ENCODE measurements at regions not wholly inside any gene's neighbourhood (a gene's known extent, or its start where the extent isn't known, plus 50 kb on each side); places are given as distances from the start of the nearest gene placed in this dataset.
"Not testable (repeated sequence)": the region's sequence is repeated elsewhere in the genome, so short reads cannot be mapped to it uniquely, and the experiment has no call there.

- H3K27me3 Mint-ChIP-seq = no peaks in the 10 kb centered on the region
- no peak for ATAC-seq (ENCODE audit: low read depth in 2 of 2)
- no peaks in the 10 kb centered on the region for H3K4me1 Mint-ChIP-seq
- no peak for DNase-seq
- no peak overlapping the region for H3K27ac Mint-ChIP-seq
- H3K9me3 Mint-ChIP-seq = peaks cover 0 to 20% (median 11%) of the 10 kb centered on the region in 7 donors
- no peaks in the 10 kb centered on the region for H3K36me3 Mint-ChIP-seq
- no peak overlapping the region for H3K4me3 Mint-ChIP-seq
Measured at GRCh38 chr4:164579270-164579942, 174.5 kb upstream of the SMIM31 start.

- Mint-ChIP-seq H3K27me3 (no peaks in the 10 kb centered on the region), H3K36me3 (no peaks in the 10 kb centered on the region), H3K4me1 (no peaks in the 10 kb centered on the region), H3K9me3 (peaks cover 0 to 7% (median 0%) of the 10 kb centered on the region in 7 donors), H3K27ac (no peak overlapping the region), H3K4me3 (no peak overlapping the region)
- DNase-seq (no peak), ATAC-seq (ENCODE audit: low read depth in 2 of 2) (no peak)
Measured at GRCh38 chr4:164591666-164592065, 162.3 kb upstream of the SMIM31 start.

GRCh38 chr4:164595751-164596150, 158.2 kb upstream of the SMIM31 start:
- H3K4me3 Mint-ChIP-seq = no peak overlapping the region
- H3K4me1 Mint-ChIP-seq = no peaks in the 10 kb centered on the region
- no peak for ATAC-seq (ENCODE audit: low read depth in 2 of 2)
- DNase-seq = no peak
- no peaks in the 10 kb centered on the region for H3K27me3 Mint-ChIP-seq
- peaks cover 0 to 7% (median 0%) of the 10 kb centered on the region in 7 donors for H3K9me3 Mint-ChIP-seq
- no peaks in the 10 kb centered on the region for H3K36me3 Mint-ChIP-seq
- no peak overlapping the region for H3K27ac Mint-ChIP-seq

- ATAC-seq (ENCODE audit: low read depth in 2 of 2) (no peak), DNase-seq (no peak)
- Mint-ChIP-seq H3K4me3 (no peak overlapping the region), H3K9me3 (peaks cover 0 to 8% (median 2%) of the 10 kb centered on the region in 7 donors), H3K4me1 (no peaks in the 10 kb centered on the region), H3K27me3 (no peaks in the 10 kb centered on the region), H3K27ac (no peak overlapping the region), H3K36me3 (no peaks in the 10 kb centered on the region)
Measured at GRCh38 chr4:164596318-164596878, 157.5 kb upstream of the SMIM31 start.

GRCh38 chr4:164596927-164597326, 157.0 kb upstream of the SMIM31 start:
- H3K36me3 Mint-ChIP-seq = no peaks in the 10 kb centered on the region
- H3K9me3 Mint-ChIP-seq = peaks cover 0 to 13% (median 7%) of the 10 kb centered on the region in 7 donors
- ATAC-seq (ENCODE audit: low read depth in 2 of 2) = no peak
- H3K4me3 Mint-ChIP-seq = no peak overlapping the region
- no peak overlapping the region for H3K27ac Mint-ChIP-seq
- H3K4me1 Mint-ChIP-seq = no peaks in the 10 kb centered on the region
- H3K27me3 Mint-ChIP-seq = no peaks in the 10 kb centered on the region
- DNase-seq = no peak

GRCh38 chr4:164601653-164602052, 152.3 kb upstream of the SMIM31 start:
- H3K27ac Mint-ChIP-seq = no peak overlapping the region

GRCh38 chr4:164605791-164606190, 148.1 kb upstream of the SMIM31 start:
- not testable (repeated sequence) for H3K27ac Mint-ChIP-seq; H3K36me3 Mint-ChIP-seq; H3K27me3 Mint-ChIP-seq; DNase-seq; H3K4me3 Mint-ChIP-seq; ATAC-seq (ENCODE audit: low read depth in 2 of 2); H3K4me1 Mint-ChIP-seq
- H3K9me3 Mint-ChIP-seq = peaks cover 4 to 25% (median 8%) of the 10 kb centered on the region in 7 donors

More at GRCh38 chr4:164601653-164602052, 152.3 kb upstream of the SMIM31 start:
- DNase-seq (no peak), ATAC-seq (ENCODE audit: low read depth in 2 of 2) (no peak)
- H3K9me3 Mint-ChIP-seq = peaks cover 0 to 19% (median 9%) of the 10 kb centered on the region in 7 donors
- H3K4me1 Mint-ChIP-seq = no peaks in the 10 kb centered on the region
- no peaks in the 10 kb centered on the region for H3K36me3 Mint-ChIP-seq
- no peaks in the 10 kb centered on the region for H3K27me3 Mint-ChIP-seq
- H3K4me3 Mint-ChIP-seq = no peak overlapping the region

GRCh38 chr4:164606478-164606877, 147.5 kb upstream of the SMIM31 start:
- Mint-ChIP-seq H3K36me3 (no peaks in the 10 kb centered on the region), H3K9me3 (peaks cover 2 to 24% (median 8%) of the 10 kb centered on the region in 7 donors), H3K4me3 (no peak overlapping the region), H3K27me3 (no peaks in the 10 kb centered on the region), H3K27ac (no peak overlapping the region), H3K4me1 (no peaks in the 10 kb centered on the region)
- DNase-seq (no peak), ATAC-seq (ENCODE audit: low read depth in 2 of 2) (no peak)

- Mint-ChIP-seq H3K36me3 (no peaks in the 10 kb centered on the region), H3K4me3 (no peak overlapping the region), H3K9me3 (peaks cover 0 to 6% (median 2%) of the 10 kb centered on the region in 7 donors), H3K4me1 (no peaks in the 10 kb centered on the region), H3K27ac (no peak overlapping the region), H3K27me3 (no peaks in the 10 kb centered on the region)
- ATAC-seq (ENCODE audit: low read depth in 2 of 2) (no peak), DNase-seq (no peak)
Measured at GRCh38 chr4:164613256-164613655, 140.7 kb upstream of the SMIM31 start.

- Mint-ChIP-seq H3K27ac (no peak overlapping the region), H3K4me3 (no peak overlapping the region), H3K27me3 (no peaks in the 10 kb centered on the region), H3K36me3 (no peaks in the 10 kb centered on the region), H3K9me3 (peaks cover 0 to 6% (median 2%) of the 10 kb centered on the region in 7 donors), H3K4me1 (no peaks in the 10 kb centered on the region)
- no peak for ATAC-seq (ENCODE audit: low read depth in 2 of 2)
- no peak for DNase-seq
Measured at GRCh38 chr4:164613792-164614191, 140.1 kb upstream of the SMIM31 start.

- no peak overlapping the region for H3K4me3 Mint-ChIP-seq
- H3K36me3 Mint-ChIP-seq = no peaks in the 10 kb centered on the region
- no peaks in the 10 kb centered on the region for H3K4me1 Mint-ChIP-seq
- H3K27ac Mint-ChIP-seq = no peak overlapping the region
- ATAC-seq (ENCODE audit: low read depth in 2 of 2) (no peak), DNase-seq (no peak)
- peaks cover 0 to 6% (median 2%) of the 10 kb centered on the region in 7 donors for H3K9me3 Mint-ChIP-seq
- no peaks in the 10 kb centered on the region for H3K27me3 Mint-ChIP-seq
Measured at GRCh38 chr4:164614329-164614728, 139.6 kb upstream of the SMIM31 start.

- ATAC-seq (ENCODE audit: low read depth in 2 of 2) = no peak
- Mint-ChIP-seq H3K9me3 (peaks cover 0 to 6% (median 2%) of the 10 kb centered on the region in 7 donors), H3K27ac (no peak overlapping the region), H3K4me3 (no peak overlapping the region), H3K27me3 (no peaks in the 10 kb centered on the region), H3K36me3 (no peaks in the 10 kb centered on the region), H3K4me1 (no peaks in the 10 kb centered on the region)
- no peak for DNase-seq
Measured at GRCh38 chr4:164614999-164615398, 138.9 kb upstream of the SMIM31 start.

- Mint-ChIP-seq H3K27ac (no peak overlapping the region), H3K4me1 (no peaks in the 10 kb centered on the region)
Measured at GRCh38 chr4:164615964-164616363, 138.0 kb upstream of the SMIM31 start.

GRCh38 chr4:164616961-164617360, 137.0 kb upstream of the SMIM31 start:
- DNase-seq (no peak), ATAC-seq (ENCODE audit: low read depth in 2 of 2) (no peak)
- Mint-ChIP-seq H3K4me3 (no peak overlapping the region), H3K4me1 (no peaks in the 10 kb centered on the region), H3K27me3 (no peaks in the 10 kb centered on the region), H3K27ac (no peak overlapping the region), H3K9me3 (peaks cover 0 to 2% (median 0%) of the 10 kb centered on the region in 7 donors), H3K36me3 (no peaks in the 10 kb centered on the region)

More at GRCh38 chr4:164615964-164616363, 138.0 kb upstream of the SMIM31 start:
- no peak for ATAC-seq (ENCODE audit: low read depth in 2 of 2)
- Mint-ChIP-seq H3K9me3 (peaks cover 0 to 2% (median 0%) of the 10 kb centered on the region in 7 donors), H3K27me3 (no peaks in the 10 kb centered on the region), H3K4me3 (no peak overlapping the region), H3K36me3 (no peaks in the 10 kb centered on the region)
- no peak for DNase-seq
